IMR-90 (cell line): ENCODE measurements at regions not wholly inside any gene's neighbourhood (a gene's known extent, or its start where the extent isn't known, plus 50 kb on each side); places are given as distances from the start of the nearest gene placed in this dataset.

Experiments used
- ATAC-seq: fragments of 200-7000 bp; cut with Tn5 transposase; 2 replicates; pipeline ENCODE4 v1.9.1; 2020; ENCODE audit warnings: low read depth, mild to moderate bottlenecking, moderate library complexity
- BruUV-seq: library from RNA; stranded (reverse); fragments of 400-500 nt; replicated peaks from 2 replicates; lab custom pipeline; 2021; lab: Mats Ljungman, UMichigan
- CTCF ChIA-PET: fragments of 300-600 bp; formaldehyde crosslinking; extraction: SDS; loops from one replicate; lab custom pipeline; 2021; ENCODE audit warnings: antibody characterized with exemption; lab: Yijun Ruan, JAX
- POLR2A ChIA-PET: fragments of 300-600 bp; sonication (Branson Sonifier 250); formaldehyde crosslinking; loops from one replicate; lab custom pipeline; 2022; ENCODE audit warnings: antibody characterized with exemption; ENCODE audit not compliant: unreplicated experiment; lab: Charles Lee
- DNase-seq: peaks from one replicate; pipeline ENCODE4 v3.0.0; 2013
- H2AFZ ChIP-seq: replicated peaks from 2 replicates; pipeline ENCODE3; 2013; ENCODE audit warnings: low read length, mild to moderate bottlenecking; ENCODE audit not compliant: poor library complexity
- H2AK5ac ChIP-seq: 2 replicates; pipeline ENCODE4 v1.6.1; 2013; ENCODE audit warnings: low read depth, low read length, inconsistent platforms
- H2AK9ac ChIP-seq: replicated peaks from 2 replicates; pipeline ENCODE3; 2013; ENCODE audit warnings: mild to moderate bottlenecking, low read depth, low read length, moderate library complexity; ENCODE audit not compliant: poor library complexity
- H2BK120ac ChIP-seq: 2 replicates; pipeline ENCODE4 v1.6.1; 2013; ENCODE audit warnings: low read depth, low read length, inconsistent platforms
- H2BK15ac ChIP-seq: 3 replicates; pipeline ENCODE4 v1.6.1; 2013; ENCODE audit warnings: low read depth, low read length, inconsistent platforms
- H2BK20ac ChIP-seq: 2 replicates; pipeline ENCODE4 v1.6.1; 2013; ENCODE audit warnings: low read depth, mild to moderate bottlenecking, inconsistent platforms, low read length, moderate library complexity
- H2BK5ac ChIP-seq: 2 replicates; pipeline ENCODE4 v1.6.1; 2013; ENCODE audit warnings: mild to moderate bottlenecking, low read depth, low read length, inconsistent platforms; ENCODE audit not compliant: poor library complexity, severe bottlenecking
- H3K14ac ChIP-seq: replicated peaks from 2 replicates; pipeline ENCODE4 v1.6.1; 2013; ENCODE audit warnings: low read depth, low read length, inconsistent platforms
- H3K18ac ChIP-seq: 2 replicates; pipeline ENCODE4 v1.6.1; 2013; ENCODE audit warnings: low read depth, low read length, control low read depth
- H3K23ac ChIP-seq: 2 replicates; pipeline ENCODE4 v1.6.1; 2013; ENCODE audit warnings: low read depth, low read length, inconsistent platforms
- H3K27ac ChIP-seq: 2 replicates; pipeline ENCODE4 v1.5.1; 2013; ENCODE audit warnings: mild to moderate bottlenecking, control low read depth, low read length; ENCODE audit not compliant: insufficient read depth
- H3K27me3 ChIP-seq: 2 replicates; pipeline ENCODE4 v1.6.1; 2013; ENCODE audit warnings: low read length; ENCODE audit not compliant: control insufficient read depth, insufficient read depth
- H3K36me3 ChIP-seq: 2 replicates; pipeline ENCODE4 v1.6.1; 2013; ENCODE audit warnings: low read length, mixed read lengths; ENCODE audit not compliant: control insufficient read depth, insufficient read depth
- H3K4ac ChIP-seq: 2 replicates; pipeline ENCODE4 v1.6.1; 2013; ENCODE audit warnings: low read depth, low read length, inconsistent platforms
- H3K4me1 ChIP-seq: 2 replicates; pipeline ENCODE4 v1.6.1; 2013; ENCODE audit warnings: low read length, mixed read lengths; ENCODE audit not compliant: control insufficient read depth, insufficient read depth
- H3K4me2 ChIP-seq: 2 replicates; pipeline ENCODE4 v1.6.1; 2013; ENCODE audit warnings: low read depth, mild to moderate bottlenecking, control low read depth, low read length, moderate library complexity
- H3K4me3 ChIP-seq: 2 replicates; pipeline ENCODE4 v1.5.1; 2013; ENCODE audit warnings: low read depth, mild to moderate bottlenecking, control low read depth, low read length, moderate library complexity; ENCODE audit not compliant: insufficient read depth
- H3K56ac ChIP-seq: 2 replicates; pipeline ENCODE4 v1.6.1; 2013; ENCODE audit warnings: low read length, inconsistent platforms; ENCODE audit not compliant: insufficient read depth; ENCODE audit errors: extremely low read depth
- H3K79me1 ChIP-seq, 2 experiments: 2 replicates each; pipeline ENCODE4 v1.6.1; 2013; ENCODE audit warnings: low read length in 2 of 2, inconsistent platforms in 1 of 2, low read depth in 1 of 2
- H3K9ac ChIP-seq: 2 replicates; pipeline ENCODE4 v1.6.1; 2013; ENCODE audit warnings: low read depth, low read length, control low read depth
- H3K9me1 ChIP-seq: 2 replicates; pipeline ENCODE4 v1.6.1; 2013; ENCODE audit warnings: low read length, inconsistent platforms; ENCODE audit not compliant: insufficient read depth
- H3K9me3 ChIP-seq: 2 replicates; pipeline ENCODE4 v1.6.1; 2013; ENCODE audit warnings: low read length; ENCODE audit not compliant: control insufficient read depth, insufficient read depth
- H4K20me1 ChIP-seq: 2 replicates; pipeline ENCODE4 v1.6.1; 2013; ENCODE audit warnings: low read length, inconsistent platforms; ENCODE audit not compliant: insufficient read depth
- H4K5ac ChIP-seq: 2 replicates; pipeline ENCODE4 v1.6.1; 2013; ENCODE audit warnings: mild to moderate bottlenecking, low read depth, low read length, control low read depth
- H4K8ac ChIP-seq, 2 experiments: 2 replicates each; pipeline ENCODE4 v1.6.1; 2013; ENCODE audit warnings: low read depth in 2 of 2, low read length in 2 of 2, control low read depth in 1 of 2, inconsistent platforms in 1 of 2
- H4K91ac ChIP-seq: 2 replicates; pipeline ENCODE4 v1.6.1; 2013; ENCODE audit warnings: low read depth, low read length, inconsistent platforms; ENCODE audit not compliant: insufficient read depth
- CEBPB ChIP-seq: IDR thresholded peaks from 2 replicates; pipeline ENCODE4 v1.6.1; 2012; ENCODE audit warnings: low read depth, low read length, improper control_type of control experiment
- CTCF ChIP-seq: conservative IDR thresholded peaks from 2 replicates; pipeline ENCODE4 v1.5.1; 2012; ENCODE audit warnings: mild to moderate bottlenecking, low read depth, low read length, improper control_type of control experiment
- MAFK ChIP-seq: IDR thresholded peaks from 2 replicates; pipeline ENCODE4 v1.6.1; 2012; ENCODE audit warnings: low read depth, low read length, improper control_type of control experiment
- MAZ ChIP-seq: IDR thresholded peaks from 2 replicates; pipeline ENCODE4 v1.6.1; 2012; ENCODE audit warnings: low read depth, mild to moderate bottlenecking, low read length, improper control_type of control experiment, moderate library complexity, borderline replicate concordance
- MXI1 ChIP-seq: IDR thresholded peaks from 2 replicates; pipeline ENCODE4 v1.6.1; 2012; ENCODE audit warnings: low read depth, mild to moderate bottlenecking, low read length, moderate library complexity, borderline replicate concordance
- NFE2L2 ChIP-seq: fragments of 150-350 bp; IDR thresholded peaks from 2 replicates; pipeline ENCODE4 v1.6.1; 2016; ENCODE audit warnings: low read depth, mild to moderate bottlenecking, low read length
- RFX5 ChIP-seq: IDR thresholded peaks from 2 replicates; pipeline ENCODE4 v1.8.0; 2012; ENCODE audit warnings: low read depth, mild to moderate bottlenecking, low read length, moderate library complexity
- WGBS, 2 experiments: methylation state at CpG; one replicate each; pipeline versions ENCODE4 v1.1.5 to v1.1.7; 2013; ENCODE audit warnings: missing lambda C conversion rate in 2 of 2; ENCODE audit not compliant: insufficient read length in 1 of 2; ENCODE audit errors: extremely low coverage in 2 of 2; 5-methylcytosine and 5-hydroxymethylcytosine counted together
- dilution Hi-C: fragments of 300-500 bp; cut with HindIII; formaldehyde crosslinking; loops from one replicate; pipeline ENCODE4 v1.14.3; 2018; ENCODE audit warnings: low sequenced_read_pairs; ENCODE audit not compliant: unreplicated experiment
- in situ Hi-C: fragments of 300-500 bp; cut with MboI; formaldehyde crosslinking; loops from 3 replicates; pipeline ENCODE4 v1.14.3; 2019; ENCODE audit warnings: low sequenced_read_pairs, inconsistent platforms, mixed read lengths
- intact Hi-C: fragments of 100-400 bp; cut with micrococcal nuclease; formaldehyde crosslinking; loops from 2 replicates; pipeline ENCODE4 v1.10.0; 2022

- H4K8ac ChIP-seq: no peak overlapping the region
- H2BK5ac ChIP-seq: no peak overlapping the region
- H3K4me2 ChIP-seq: no peak overlapping the region
- no peak overlapping the region for H3K27ac ChIP-seq
- no peaks in the 10 kb centered on the region for H3K4me1 ChIP-seq
- no peaks in the 10 kb centered on the region for H3K36me3 ChIP-seq
- no peak overlapping the region for H4K91ac ChIP-seq
- H3K9me1 ChIP-seq: no peaks in the 10 kb centered on the region
- ChIA-PET POLR2A (no interaction called here), CTCF (no interaction called here)
- H3K4me3 ChIP-seq: no peak overlapping the region
- WGBS, 2 experiments: no CpG with 5 or more reads among the region's 4 CpGs
- H3K14ac ChIP-seq: no peak overlapping the region
- H2AK5ac ChIP-seq: no peak overlapping the region
- H3K18ac ChIP-seq: no peak overlapping the region
- no peak overlapping the region for H2BK15ac ChIP-seq
- DNase-seq (no peak), ATAC-seq (no peak)
- no peak overlapping the region for H2AFZ ChIP-seq
- no peak overlapping the region for H4K5ac ChIP-seq
- no peaks in the 10 kb centered on the region for H3K79me1 ChIP-seq
- in situ Hi-C loops (no loop called here), intact Hi-C loops (no loop called here), dilution Hi-C loops (no loop called here)
- 0 out of 2 replicates have a peak, but pooled peaks cover 3% of the 10 kb centered on the region for H3K9me3 ChIP-seq
- H3K23ac ChIP-seq: no peak overlapping the region
- no peak overlapping the region for H2BK120ac ChIP-seq
- H3K56ac ChIP-seq: no peak overlapping the region
- no peak overlapping the region for H3K9ac ChIP-seq
- H4K20me1 ChIP-seq: no peaks in the 10 kb centered on the region
- no peak overlapping the region for H3K4ac ChIP-seq
- no peak overlapping the region for H2BK20ac ChIP-seq
- H2AK9ac ChIP-seq: no peak overlapping the region
- no TSS peak for BruUV-seq
- no peaks in the 10 kb centered on the region for H3K27me3 ChIP-seq
- TF ChIP-seq RFX5 (no peak), CEBPB (no peak), CTCF (no peak), MXI1 (no peak), NFE2L2 (no peak), MAFK (no peak), MAZ (no peak)
Observed at GRCh38 chrX:144716187-144716586, 531.1 kb upstream of the SPANXN1 start.
